ENCODE measurements at regions not wholly inside any gene's neighbourhood (a gene's known extent, or its start where the extent isn't known, plus 50 kb on each side); places are given as distances from the start of the nearest gene placed in this dataset.

- no peak for DNase-seq
Measured at GRCh38 chr17:77810536-77810935, 148.0 kb upstream of the TNRC6C start.

GRCh38 chr17:77811521-77811920 is 147.0 kb upstream of the TNRC6C start:
- DNase-seq = no peak

DNA sequence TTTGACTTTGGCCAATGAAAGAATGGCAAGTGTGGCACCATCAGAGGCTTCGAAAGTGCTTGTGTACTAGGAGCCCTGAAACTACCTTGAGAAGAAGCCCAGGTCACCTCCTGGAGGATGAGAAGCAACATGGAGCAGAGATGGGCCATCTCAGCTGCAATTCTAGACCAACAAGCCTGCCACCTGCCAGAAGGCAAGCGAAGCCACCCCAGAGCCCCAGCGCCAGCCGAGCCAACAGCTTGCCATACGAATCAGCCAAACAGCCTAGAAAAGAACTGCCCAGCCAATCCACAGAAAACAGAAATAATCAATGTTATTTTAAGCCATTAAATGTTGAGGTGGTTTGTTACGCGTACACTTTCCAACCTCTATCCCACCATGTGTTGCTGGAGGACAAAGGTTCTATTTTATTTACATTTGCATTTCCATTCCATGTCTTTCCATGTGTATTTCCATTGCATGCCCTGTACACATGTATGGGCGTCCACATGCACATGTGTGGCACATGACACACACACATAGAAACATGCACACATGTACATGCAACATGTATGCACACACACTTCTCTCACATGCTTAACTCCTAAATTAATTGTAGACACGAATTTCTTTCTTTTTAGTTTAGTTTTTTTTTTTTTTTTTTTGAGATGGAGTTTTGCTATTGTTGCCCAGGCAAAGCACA is 144.3 kb upstream of the TNRC6C start:
- no peak for DNase-seq

GRCh38 chr17:77815127-77815905 is 143.2 kb upstream of the TNRC6C start:
- no peak for DNase-seq

DNA sequence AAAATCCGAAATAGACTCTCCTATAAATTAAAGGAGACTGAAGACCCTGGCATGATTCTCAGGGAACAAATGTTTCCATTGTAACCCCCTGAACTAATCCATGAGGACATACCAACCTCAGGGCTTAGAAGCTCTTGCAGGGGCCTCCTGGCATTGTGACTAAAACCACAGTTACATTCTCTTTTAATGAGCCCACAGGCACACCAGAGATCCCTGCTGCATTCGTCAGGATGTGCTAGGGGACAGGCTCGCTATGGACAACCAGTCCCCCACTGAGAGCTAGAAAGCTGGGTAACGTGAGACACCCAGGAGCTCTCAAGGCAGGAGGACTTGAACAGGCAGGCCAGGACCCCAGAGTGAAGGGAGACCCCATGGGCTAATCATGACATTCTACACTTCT is 140.6 kb upstream of the TNRC6C start:
- DNase-seq = no peak

- no peak for DNase-seq
Measured at GRCh38 chr17:77819497-77819896, 139.0 kb upstream of the TNRC6C start.

DNA sequence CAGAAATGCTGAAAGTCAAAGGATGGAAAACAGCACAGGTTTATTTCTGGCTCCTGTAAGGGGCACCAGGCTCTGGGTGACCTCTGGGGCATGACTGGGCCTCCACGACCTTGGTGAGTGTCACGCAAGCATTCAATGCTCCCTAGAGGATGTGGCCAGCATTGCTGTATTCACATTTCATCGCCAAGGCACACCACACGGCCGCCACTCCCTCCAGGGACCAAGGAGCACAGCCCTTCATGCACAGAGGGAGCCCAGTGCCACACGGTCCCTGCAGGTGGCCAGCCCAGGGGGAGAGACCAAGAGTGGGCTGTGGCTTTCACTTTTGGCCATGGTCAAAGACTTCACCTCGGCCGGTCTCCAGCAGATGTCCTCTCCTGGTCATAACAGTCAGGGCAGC is 137.4 kb upstream of the TNRC6C start:
- DNase-seq = no peak

DNA sequence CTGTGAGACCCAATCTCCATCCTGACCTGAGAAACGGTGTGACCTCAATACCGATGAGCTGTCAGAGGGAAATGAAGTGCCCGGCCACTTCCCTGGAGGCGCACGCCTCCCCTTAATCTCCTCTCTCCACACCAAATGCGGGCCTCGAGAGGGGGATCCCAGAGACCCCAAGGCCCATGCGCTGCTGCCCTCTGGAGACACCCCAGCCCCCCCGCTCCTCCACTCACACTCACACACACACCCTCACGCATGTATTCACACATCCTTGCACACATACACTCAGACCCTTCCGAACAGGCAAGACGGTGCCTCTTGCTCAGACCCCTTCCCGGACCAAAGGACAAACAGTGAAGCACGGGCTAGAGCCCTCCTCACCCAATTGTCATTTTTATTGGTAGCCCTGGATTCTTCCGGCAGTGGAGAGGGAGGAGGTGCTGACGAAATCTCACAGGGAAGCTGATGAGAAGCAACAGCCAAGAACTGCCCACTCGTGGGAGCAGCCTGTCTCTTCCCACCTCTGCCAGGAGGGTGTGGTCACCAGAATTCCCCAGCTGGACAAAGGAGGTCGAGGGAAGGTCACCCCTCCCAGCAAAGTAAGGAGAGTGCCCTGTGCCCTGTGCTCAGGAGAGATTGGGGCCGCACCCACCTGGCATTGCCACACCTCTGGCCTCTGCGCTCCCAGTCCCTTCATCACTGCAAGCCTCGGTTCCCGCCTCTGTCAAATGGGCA is 136.0 kb upstream of the TNRC6C start:
- no peak for DNase-seq

- DNase-seq = no peak
Measured at GRCh38 chr17:77824102-77824779, 134.3 kb upstream of the TNRC6C start.

GRCh38 chr17:77824780-77825280 is 133.7 kb upstream of the TNRC6C start:
- no peak for DNase-seq

DNA sequence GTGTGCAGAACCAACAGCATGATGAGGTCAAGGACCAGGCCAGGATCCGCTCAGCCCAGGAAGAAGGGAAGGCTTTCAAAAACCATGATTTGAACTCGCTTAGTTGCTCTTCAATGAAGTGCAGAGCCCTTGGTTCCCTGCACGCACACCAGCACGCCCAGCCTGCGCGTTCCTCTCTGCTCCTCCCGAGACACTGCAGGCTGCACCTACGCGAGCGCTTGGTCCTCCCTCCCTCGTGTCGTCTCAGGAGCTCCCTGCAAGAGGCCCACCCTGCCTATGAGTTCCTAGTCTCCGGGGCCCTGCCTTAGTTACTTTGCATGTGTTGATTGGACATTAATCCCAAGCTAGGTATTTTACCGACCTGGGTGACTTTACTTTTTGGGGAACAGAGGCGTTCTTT is 132.9 kb upstream of the TNRC6C start:
- DNase-seq = no peak

DNA sequence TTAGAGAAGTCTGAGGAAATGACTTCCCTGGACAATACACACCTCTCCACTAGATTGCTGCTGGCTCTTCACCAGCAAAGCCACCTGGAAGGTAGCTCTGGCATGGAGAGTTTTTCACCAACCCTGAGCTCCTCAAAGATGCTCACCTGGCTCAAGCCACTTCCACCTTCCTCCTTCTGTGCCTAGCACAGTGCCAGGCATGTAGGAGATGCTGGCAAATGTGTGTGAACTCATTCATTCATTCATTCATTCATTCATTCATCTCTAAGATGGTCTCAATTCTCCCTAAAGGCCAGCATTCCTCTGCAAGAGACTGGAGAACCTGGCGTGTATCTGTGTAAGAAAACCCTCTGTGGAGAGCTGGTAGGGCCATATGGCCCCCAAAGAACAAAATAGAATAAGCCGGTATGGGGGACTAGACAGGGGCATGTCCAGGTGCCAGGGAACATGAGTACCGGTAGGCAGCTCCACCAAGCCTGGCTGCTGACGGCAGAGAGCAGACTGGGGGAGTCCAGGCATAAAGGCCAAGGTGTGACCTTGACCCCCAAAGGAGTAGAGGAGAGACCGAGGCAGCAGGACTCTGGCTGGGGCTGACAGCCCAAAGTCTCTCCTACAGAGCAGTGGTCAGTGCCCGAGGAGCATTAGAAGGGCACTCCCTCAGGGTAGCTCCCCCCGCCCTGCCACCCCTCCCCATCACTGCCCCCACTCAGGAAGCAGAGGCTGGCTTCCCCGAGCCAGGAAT is 132.2 kb upstream of the TNRC6C start:
- DNase-seq = no peak

DNA sequence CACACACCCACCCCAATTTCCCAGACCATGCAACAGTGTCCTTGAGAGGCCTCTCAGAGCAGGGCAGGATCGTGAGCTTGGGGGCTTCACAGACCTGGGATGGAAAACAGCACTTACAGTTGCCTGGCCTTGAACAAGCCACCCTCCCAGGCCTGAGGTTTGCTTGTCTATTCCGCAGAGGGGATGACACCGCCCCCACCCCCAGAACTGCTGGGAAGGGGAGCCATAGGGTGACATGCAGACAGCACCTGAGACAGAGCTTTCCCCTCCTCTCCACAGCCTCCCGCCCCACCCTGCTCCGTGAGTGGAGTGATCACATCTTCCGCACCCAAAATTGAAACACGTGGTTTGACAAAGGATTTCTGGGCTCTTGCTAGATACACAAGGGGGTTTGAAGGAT is 131.5 kb upstream of the TNRC6C start:
- DNase-seq = no peak

DNA sequence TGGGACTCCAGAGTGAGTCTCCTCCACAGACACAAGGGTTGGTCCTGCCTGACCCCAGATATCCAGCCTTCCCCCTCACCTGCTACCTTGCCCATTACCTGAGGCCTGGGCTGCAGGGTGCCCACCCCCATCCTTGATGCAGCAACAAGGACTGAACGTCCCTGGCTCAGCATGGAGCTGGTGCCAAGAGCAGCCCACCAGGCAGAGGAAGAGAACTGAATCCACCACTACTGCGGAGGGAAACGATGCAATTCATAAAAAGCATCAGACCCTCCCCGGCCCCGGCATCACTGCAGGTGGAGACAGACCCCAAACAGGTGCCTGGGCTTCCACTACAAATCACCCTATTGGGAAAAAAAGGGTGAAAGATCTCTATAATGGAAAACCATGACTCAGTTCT is 131.0 kb upstream of the TNRC6C start:
- DNase-seq = no peak

DNA sequence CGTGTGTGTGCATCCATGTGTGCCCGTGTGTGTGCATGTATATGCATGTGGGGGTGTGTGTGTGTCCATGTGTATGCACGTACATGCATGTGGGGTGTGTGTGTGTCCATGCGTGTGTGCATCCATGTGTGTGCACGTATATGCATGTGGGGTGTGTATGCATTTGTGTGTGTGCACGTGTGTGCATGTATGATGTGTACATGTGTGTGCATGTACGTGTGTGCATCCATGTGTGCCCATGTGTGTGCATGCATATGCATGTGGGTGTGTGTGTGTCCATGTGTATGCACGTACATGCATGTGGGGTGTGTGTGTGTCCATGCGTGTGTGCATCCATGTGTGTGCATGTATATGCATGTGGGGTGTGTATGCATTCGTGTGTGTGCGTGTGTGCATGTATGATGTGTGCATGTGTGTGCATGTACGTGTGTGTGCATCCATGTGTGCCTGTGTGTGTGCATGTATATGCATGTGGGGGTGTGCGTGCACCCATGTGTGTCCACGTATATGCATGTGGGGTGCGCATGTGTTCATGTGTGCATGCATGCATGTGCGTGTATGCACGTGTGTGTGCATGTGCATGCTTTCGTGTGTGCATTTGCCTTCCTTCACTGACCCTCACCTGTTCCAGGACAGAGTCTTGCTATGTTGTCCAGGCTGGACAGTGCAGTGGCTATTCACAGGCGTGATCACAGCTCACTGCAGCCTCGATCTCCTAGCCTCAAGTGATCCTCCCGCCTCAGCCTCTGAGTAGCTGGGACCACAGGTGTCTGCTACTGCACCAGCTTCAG is 129.6 kb upstream of the TNRC6C start:
- DNase-seq = no peak

DNA sequence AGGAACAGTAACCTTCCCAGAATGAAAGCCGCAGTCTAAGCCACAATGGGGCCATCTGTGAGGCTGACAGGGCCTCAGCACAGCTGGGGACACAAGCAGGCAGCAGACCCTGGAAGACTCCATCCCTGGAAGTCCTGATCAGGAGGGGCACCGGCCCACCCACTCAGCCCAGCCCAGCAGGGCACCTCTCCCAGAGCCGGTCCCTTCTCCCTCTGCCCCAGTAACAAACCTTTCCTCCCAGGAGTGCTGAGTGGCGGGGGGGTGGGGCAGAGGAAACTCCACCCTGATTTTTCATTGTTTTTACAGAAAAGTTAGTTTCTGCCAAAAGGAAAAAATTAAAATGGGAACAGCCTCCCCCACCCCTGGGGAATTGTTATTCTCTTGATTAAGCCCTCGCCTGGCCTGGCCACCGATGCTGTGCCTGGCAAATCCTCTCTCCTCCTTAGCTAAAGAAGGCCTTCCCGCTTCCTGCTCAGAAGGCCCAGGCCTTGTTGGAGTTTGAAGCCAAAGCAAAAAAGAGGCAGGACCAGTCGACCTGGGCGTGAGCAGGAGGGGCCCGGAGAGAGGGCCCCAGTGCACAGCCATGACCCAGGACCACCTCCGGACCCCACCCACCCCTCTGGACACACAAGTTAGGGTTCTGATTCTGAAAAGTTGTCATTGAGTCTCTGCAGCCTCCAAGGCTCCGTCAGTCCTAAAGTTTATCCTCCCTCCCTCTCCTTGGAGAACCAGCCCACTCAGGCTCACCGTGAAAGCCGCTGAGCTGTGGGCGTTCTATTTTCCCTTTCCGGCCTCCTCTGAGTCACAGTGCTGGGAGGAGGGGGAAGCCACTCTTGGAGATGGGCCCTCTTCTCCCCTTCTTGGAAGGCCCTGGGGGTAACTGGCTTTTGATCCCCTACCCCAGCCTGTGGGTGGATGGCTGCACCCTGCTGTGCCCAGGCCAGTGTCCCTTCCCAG is 128.4 kb upstream of the TNRC6C start:
- no peak for DNase-seq

- no peak for DNase-seq
Measured at GRCh38 chr17:77830816-77831473, 127.6 kb upstream of the TNRC6C start.

DNA sequence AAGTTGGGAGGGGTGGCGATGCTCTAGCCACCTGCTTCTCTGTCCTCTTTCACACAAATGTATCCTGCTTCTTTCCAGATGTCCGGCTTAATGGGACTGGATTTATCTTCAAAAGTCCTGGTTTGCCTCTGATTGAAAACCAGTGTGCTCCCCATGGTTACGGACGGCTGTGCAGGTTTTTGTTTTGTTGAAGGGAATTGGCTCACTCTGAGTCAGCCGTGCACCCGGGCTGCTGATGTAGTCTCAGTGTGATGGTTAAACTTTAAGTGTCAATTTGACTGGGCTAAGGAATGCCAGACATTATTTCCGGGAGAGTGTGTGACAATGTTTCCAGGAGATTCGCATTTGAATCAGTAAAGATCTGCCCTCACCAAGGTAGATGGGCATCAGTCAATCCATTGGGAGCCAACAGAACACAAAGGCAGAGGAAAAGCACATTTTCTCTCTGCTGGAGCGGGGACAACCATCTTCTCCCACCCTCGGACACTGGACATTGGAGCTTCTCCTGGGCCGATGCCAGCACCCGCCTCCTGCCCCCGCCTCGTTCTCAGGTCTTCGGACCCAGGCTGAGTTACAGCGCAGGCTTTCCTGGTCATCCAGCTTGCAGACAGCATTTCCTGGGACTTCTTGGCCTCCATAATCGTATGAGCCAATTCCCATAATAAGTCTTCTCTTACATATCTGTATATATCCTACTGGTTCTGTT is 126.9 kb upstream of the TNRC6C start:
- no peak for DNase-seq

GRCh38 chr17:77832180-77832560 is 126.3 kb upstream of the TNRC6C start:
- no peak for DNase-seq
